Natural killer cell (primary cell): ENCODE measurements at regions not wholly inside any gene's neighbourhood (a gene's known extent, or its start where the extent isn't known, plus 50 kb on each side); places are given as distances from the start of the nearest gene placed in this dataset.

Source experiments
- ATAC-seq, 3 donors: fragments of 150-1000 bp in 2 of 3; fragments of 200-7000 bp in 1 of 3; cut with Tn5 transposase; 1 replicate in 1 of 3; 2 replicates in 2 of 3; pipeline ENCODE4 v1.10.0; 2021; ENCODE audit warnings: mild to moderate bottlenecking in 2 of 3, moderate library complexity in 2 of 3
- DNase-seq, 2 donors: peaks; one replicate each; pipeline versions ENCODE4 v3.0.0 to v3.0.0-alpha.2; 2013 to 2021; ENCODE audit warnings: mixed read lengths in 1 of 2
- H3K27ac ChIP-seq: one replicate; pipeline ENCODE4 v1.5.1; 2013; ENCODE audit warnings: mild to moderate bottlenecking, low read length
- H3K27me3 ChIP-seq: one replicate; pipeline ENCODE4 v1.6.1; 2013; ENCODE audit warnings: low read length; ENCODE audit not compliant: control insufficient read depth, insufficient read depth
- H3K36me3 ChIP-seq: one replicate; pipeline ENCODE4 v1.6.1; 2013; ENCODE audit warnings: low read length; ENCODE audit not compliant: control insufficient read depth, insufficient read depth
- H3K4me1 ChIP-seq: one replicate; pipeline ENCODE4 v1.6.1; 2013; ENCODE audit warnings: low read length; ENCODE audit not compliant: control insufficient read depth, insufficient read depth
- H3K4me3 ChIP-seq: one replicate; pipeline ENCODE4 v1.5.1; 2013; ENCODE audit warnings: low read length
- H3K9me3 ChIP-seq: one replicate; pipeline ENCODE4 v1.6.1; 2013; ENCODE audit warnings: low read length; ENCODE audit not compliant: control insufficient read depth, insufficient read depth
- H3K27ac Mint-ChIP-seq, 2 donors: one replicate each; pipeline ENCODE4 v1.8.0; 2022; ENCODE audit warnings: mild to moderate bottlenecking in 2 of 2, mixed read lengths in 2 of 2, moderate library complexity in 1 of 2
- H3K27me3 Mint-ChIP-seq, 2 donors: one replicate each; pipeline ENCODE4 v1.8.0; 2022; ENCODE audit warnings: low read depth in 2 of 2, mixed read lengths in 2 of 2
- H3K36me3 Mint-ChIP-seq: one replicate; pipeline ENCODE4 v1.8.0; 2022; ENCODE audit warnings: mixed read lengths
- H3K4me1 Mint-ChIP-seq, 2 donors: one replicate each; pipeline ENCODE4 v1.8.0; 2022; ENCODE audit warnings: mixed read lengths in 2 of 2
- H3K4me3 Mint-ChIP-seq: one replicate; pipeline ENCODE4 v1.8.0; 2022; ENCODE audit warnings: mild to moderate bottlenecking, moderate library complexity, mixed read lengths
- H3K9me3 Mint-ChIP-seq, 2 donors: one replicate each; pipeline ENCODE4 v1.8.0; 2022; ENCODE audit warnings: mixed read lengths in 2 of 2
- CTCF ChIP-seq: fragments of 200-600 bp; IDR thresholded peaks from one replicate; pipeline ENCODE4 v1.8.0; 2022; ENCODE audit warnings: antibody characterized with exemption
- WGBS: methylation state at CpG from one replicate; pipeline ENCODE4 v1.1.7; 2013; ENCODE audit warnings: missing lambda C conversion rate; ENCODE audit not compliant: insufficient coverage; 5-methylcytosine and 5-hydroxymethylcytosine counted together
- intact Hi-C: fragments of 100-400 bp; cut with micrococcal nuclease; formaldehyde crosslinking; loops from one replicate; pipeline ENCODE4 v1.14.2; 2022

- 89% methylated on average over 8 of the region's 8 CpGs for WGBS
- H3K4me1 Mint-ChIP-seq, result no peaks in the 10 kb centered on the region
Observed at GRCh38 chr20:61113731-61114130, 138.3 kb upstream of the CDH4 start.

GRCh38 chr20:61114493-61115175, 137.4 kb upstream of the CDH4 start:
- whole genome bisulfite sequencing, result 90% methylated on average over 18 of the region's 18 CpGs
- H3K27me3 Mint-ChIP-seq, result peaks cover 4 to 13% of the 10 kb centered on the region in 2 donors
- H3K9me3 ChIP-seq, result no peaks in the 10 kb centered on the region
- H3K36me3 Mint-ChIP-seq, result no peaks in the 10 kb centered on the region
- H3K9me3 Mint-ChIP-seq, result no peaks in the 10 kb centered on the region
- no peak overlapping the region for H3K27ac Mint-ChIP-seq
- DNase-seq (no peak), ATAC-seq (no peak)
- H3K4me1 Mint-ChIP-seq, result no peaks in the 10 kb centered on the region
- no peak overlapping the region for H3K27ac ChIP-seq
- no peaks in the 10 kb centered on the region for H3K27me3 ChIP-seq
- no peak overlapping the region for H3K4me3 Mint-ChIP-seq
- no peak overlapping the region for H3K4me3 ChIP-seq
- intact Hi-C loops, result no loop called here
- H3K4me1 ChIP-seq, result no peaks in the 10 kb centered on the region
- no peaks in the 10 kb centered on the region for H3K36me3 ChIP-seq
- TF ChIP-seq CTCF, result no peak

More at GRCh38 chr20:61113731-61114130, 138.3 kb upstream of the CDH4 start:
- DNase-seq (no peak), ATAC-seq (no peak)
- Mint-ChIP-seq H3K4me3 (no peak overlapping the region), H3K9me3 (no peaks in the 10 kb centered on the region), H3K27ac (no peak overlapping the region), H3K27me3 (peaks cover 4% of the 10 kb centered on the region in 2 donors), H3K36me3 (no peaks in the 10 kb centered on the region)
- Histone ChIP-seq H3K27ac (no peak overlapping the region), H3K36me3 (no peaks in the 10 kb centered on the region), H3K4me3 (no peak overlapping the region), H3K9me3 (no peaks in the 10 kb centered on the region), H3K27me3 (no peaks in the 10 kb centered on the region), H3K4me1 (no peaks in the 10 kb centered on the region)
- no peak for TF ChIP-seq CTCF
- intact Hi-C loops, result no loop called here

GRCh38 chr20:61115364-61116065, 136.5 kb upstream of the CDH4 start:
- WGBS, result 69% methylated on average over 7 of the region's 8 CpGs

More at GRCh38 chr20:61115364-61116065, 136.5 kb upstream of the CDH4 start:
- Mint-ChIP-seq H3K27me3 (peaks cover 4 to 14% of the 10 kb centered on the region in 2 donors), H3K27ac (no peak overlapping the region), H3K9me3 (no peaks in the 10 kb centered on the region), H3K36me3 (no peaks in the 10 kb centered on the region), H3K4me1 (peaks cover 2 to 3% of the 10 kb centered on the region in 2 donors), H3K4me3 (no peak overlapping the region)
- Histone ChIP-seq H3K4me3 (no peak overlapping the region), H3K27me3 (no peaks in the 10 kb centered on the region), H3K4me1 (no peaks in the 10 kb centered on the region), H3K9me3 (no peaks in the 10 kb centered on the region), H3K36me3 (no peaks in the 10 kb centered on the region), H3K27ac (no peak overlapping the region)
- no peak for ATAC-seq
- TF ChIP-seq CTCF, result no peak
- DNase-seq, result no peak
- intact Hi-C loops, result no loop called here
